Lung (tissue), 11 donors: ENCODE measurements at regions not wholly inside any gene's neighbourhood (a gene's known extent, or its start where the extent isn't known, plus 50 kb on each side); places are given as distances from the start of the nearest gene placed in this dataset.
"Not testable (repeated sequence)": the region's sequence is repeated elsewhere in the genome, so short reads cannot be mapped to it uniquely, and the experiment has no call there.

Experiments
- ATAC-seq: fragments of 200-7000 bp; cut with Tn5 transposase; one replicate; pipeline ENCODE4 v1.9.1; 2020; ENCODE audit warnings: moderate number of reproducible peaks; ENCODE audit not compliant: insufficient read depth, low FRiP score
- DNase-seq, 3 donors: peaks; one replicate each; pipeline ENCODE4 v3.0.0-alpha.2; 2013 to 2017
- H3K27ac ChIP-seq, 2 donors: one replicate each; pipeline ENCODE4 v1.5.1; 2013; ENCODE audit warnings: mild to moderate bottlenecking in 2 of 2, moderate library complexity in 2 of 2, control low read depth in 1 of 2, inconsistent platforms in 1 of 2, low read depth in 1 of 2, low read length in 1 of 2
- H3K27me3 ChIP-seq, 3 donors: one replicate each; pipeline ENCODE4 v1.5.1; 2013; ENCODE audit warnings: low read length in 2 of 3; ENCODE audit not compliant: control insufficient read depth in 3 of 3, insufficient read depth in 3 of 3
- H3K36me3 ChIP-seq, 4 donors: one replicate each; pipeline ENCODE4 v1.5.1; 2013; ENCODE audit warnings: low read length in 4 of 4, mild to moderate bottlenecking in 1 of 4, moderate library complexity in 1 of 4; ENCODE audit not compliant: control insufficient read depth in 4 of 4, insufficient read depth in 4 of 4
- H3K4me1 ChIP-seq, 5 donors: one replicate each; pipeline ENCODE4 v1.5.1; 2013; ENCODE audit warnings: low read length in 5 of 5, mild to moderate bottlenecking in 2 of 5, moderate library complexity in 1 of 5; ENCODE audit not compliant: control insufficient read depth in 5 of 5, insufficient read depth in 5 of 5
- H3K4me3 ChIP-seq: one replicate; pipeline ENCODE4 v1.5.1; 2013; ENCODE audit warnings: mild to moderate bottlenecking, control low read depth, moderate library complexity
- H3K9ac ChIP-seq, 2 donors: one replicate each; pipeline ENCODE4 v1.5.1; 2013; ENCODE audit warnings: low read length in 2 of 2, control low read depth in 1 of 2; ENCODE audit not compliant: insufficient read depth in 1 of 2
- H3K9me3 ChIP-seq, 4 donors: one replicate each; pipeline ENCODE4 v1.5.1; 2013; ENCODE audit warnings: low read length in 3 of 4, mild to moderate bottlenecking in 1 of 4, moderate library complexity in 1 of 4; ENCODE audit not compliant: control insufficient read depth in 4 of 4, insufficient read depth in 3 of 4
- WGBS, 2 donors: extraction: QIAGEN DNeasy Blood & Tissue Kit; methylation state at CpG; one replicate each; pipeline ENCODE4 v1.1.7; 2013; 5-methylcytosine and 5-hydroxymethylcytosine counted together
- TF ChIP-seq, protein P1 (sequence below): IDR thresholded peaks from 2 replicates; pipeline ENCODE4 v1.5.1; 2012; ENCODE audit warnings: mild to moderate bottlenecking; ENCODE audit errors: control extremely low read depth, extremely low read depth
- donor health status: control.
- donor health status: control.
- donor health status: Bipolar disorder and iron deficiency.
- donor health status: healthy.
- donor health status: DM: yes; HTN: yes; CAD: no.

DNA sequence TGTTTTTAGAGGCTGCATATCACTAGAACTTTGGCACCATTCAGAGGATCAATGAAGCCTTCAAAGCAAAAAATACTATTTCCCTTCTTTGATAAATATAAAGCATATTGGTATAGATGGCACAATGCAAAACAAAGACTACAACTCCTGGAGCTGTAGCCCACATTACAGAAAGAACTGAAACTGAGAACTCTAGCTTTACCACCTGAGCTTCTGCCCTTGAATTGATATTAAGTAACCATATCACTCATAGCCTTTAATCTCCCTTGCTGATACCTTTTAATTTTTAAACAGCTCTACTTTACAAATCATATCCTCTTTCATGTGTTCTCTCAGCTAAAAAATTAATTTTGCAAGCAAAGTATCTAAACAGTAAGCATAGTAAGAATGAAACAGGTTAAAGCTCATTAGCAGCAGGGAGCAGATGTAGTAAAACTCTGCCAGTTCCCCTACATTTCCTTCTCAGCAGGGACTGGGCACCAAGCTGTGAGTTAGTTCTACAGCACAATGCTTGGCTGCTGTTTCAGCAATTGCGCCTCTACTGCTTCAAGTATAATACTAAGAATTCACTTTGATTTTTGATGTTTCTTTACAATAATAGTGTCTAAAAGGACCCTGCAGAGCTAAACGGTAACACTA is 97.9 kb upstream of the NANOGP8 start:
- Histone ChIP-seq H3K9me3 (no peaks in the 10 kb centered on the region), H3K4me3 (no peak overlapping the region), H3K27ac (no peak overlapping the region), H3K9ac (no peak overlapping the region), H3K27me3 (no peaks in the 10 kb centered on the region), H3K4me1 (no peaks in the 10 kb centered on the region), H3K36me3 (no peaks in the 10 kb centered on the region)
- 74 to 86% methylated on average over 2 of the region's 2 CpGs for WGBS, 2 donors
- ATAC-seq = no peak
- TF ChIP-seq, protein P1, sequence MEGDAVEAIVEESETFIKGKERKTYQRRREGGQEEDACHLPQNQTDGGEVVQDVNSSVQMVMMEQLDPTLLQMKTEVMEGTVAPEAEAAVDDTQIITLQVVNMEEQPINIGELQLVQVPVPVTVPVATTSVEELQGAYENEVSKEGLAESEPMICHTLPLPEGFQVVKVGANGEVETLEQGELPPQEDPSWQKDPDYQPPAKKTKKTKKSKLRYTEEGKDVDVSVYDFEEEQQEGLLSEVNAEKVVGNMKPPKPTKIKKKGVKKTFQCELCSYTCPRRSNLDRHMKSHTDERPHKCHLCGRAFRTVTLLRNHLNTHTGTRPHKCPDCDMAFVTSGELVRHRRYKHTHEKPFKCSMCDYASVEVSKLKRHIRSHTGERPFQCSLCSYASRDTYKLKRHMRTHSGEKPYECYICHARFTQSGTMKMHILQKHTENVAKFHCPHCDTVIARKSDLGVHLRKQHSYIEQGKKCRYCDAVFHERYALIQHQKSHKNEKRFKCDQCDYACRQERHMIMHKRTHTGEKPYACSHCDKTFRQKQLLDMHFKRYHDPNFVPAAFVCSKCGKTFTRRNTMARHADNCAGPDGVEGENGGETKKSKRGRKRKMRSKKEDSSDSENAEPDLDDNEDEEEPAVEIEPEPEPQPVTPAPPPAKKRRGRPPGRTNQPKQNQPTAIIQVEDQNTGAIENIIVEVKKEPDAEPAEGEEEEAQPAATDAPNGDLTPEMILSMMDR = no peak
- DNase-seq = peak in 1 of 3 donors; percentile 16

DNA sequence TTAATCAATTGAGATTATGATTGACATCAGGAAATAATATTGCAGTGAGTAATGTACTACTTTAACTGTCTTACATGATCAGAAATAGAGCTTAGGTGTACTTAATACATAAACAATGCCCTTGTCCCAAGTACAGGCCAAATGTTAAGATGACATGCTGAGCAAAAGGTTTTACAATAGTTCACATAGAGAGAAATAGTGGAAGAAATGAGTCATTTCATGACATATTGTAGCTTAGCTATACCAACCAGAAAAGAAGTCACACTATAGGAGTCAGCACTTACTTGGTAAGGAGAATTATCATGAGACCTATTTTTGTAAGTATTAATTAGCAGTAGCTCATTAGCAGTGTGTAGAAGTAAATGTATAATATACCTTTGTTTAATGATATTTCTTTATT is 96.4 kb upstream of the NANOGP8 start:
- TF ChIP-seq, protein P1 = no peak
- ATAC-seq = no peak
- no peaks in the 10 kb centered on the region for H3K36me3 ChIP-seq
- H3K9me3 ChIP-seq = no peaks in the 10 kb centered on the region
- H3K4me1 ChIP-seq = no peaks in the 10 kb centered on the region
- no peak overlapping the region for H3K9ac ChIP-seq
- no peak overlapping the region for H3K27ac ChIP-seq
- H3K27me3 ChIP-seq = no peaks in the 10 kb centered on the region
- no peak for DNase-seq
- no peak overlapping the region for H3K4me3 ChIP-seq

DNA sequence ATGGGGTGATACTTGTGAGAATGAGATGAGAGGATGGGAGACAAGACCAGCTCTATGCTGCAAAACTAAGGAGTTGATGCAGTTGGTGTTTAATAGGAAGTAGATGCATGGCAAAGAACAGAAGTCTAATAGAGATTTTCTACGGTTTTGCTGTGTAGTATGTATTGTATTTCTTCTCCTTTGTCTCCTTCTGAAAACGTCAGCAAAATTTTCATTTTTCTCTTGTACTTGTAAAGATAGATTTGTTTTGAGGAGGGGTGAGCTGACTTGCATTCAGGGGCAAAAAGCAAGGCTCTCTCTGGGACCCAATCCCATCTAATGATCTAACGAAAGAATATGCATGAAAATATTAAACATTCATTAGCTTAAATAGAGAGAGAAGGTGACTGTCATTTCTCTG is 94.6 kb upstream of the NANOGP8 start:
- no peak for ATAC-seq
- Histone ChIP-seq H3K9me3 (no peaks in the 10 kb centered on the region), H3K27ac (no peak overlapping the region), H3K4me3 (no peak overlapping the region), H3K27me3 (no peaks in the 10 kb centered on the region), H3K4me1 (no peaks in the 10 kb centered on the region), H3K36me3 (no peaks in the 10 kb centered on the region), H3K9ac (no peak overlapping the region)
- WGBS, 2 donors = 93 to 94% methylated on average over 3 of the region's 3 CpGs
- DNase-seq = no peak
- TF ChIP-seq, protein P1 = no peak

DNA sequence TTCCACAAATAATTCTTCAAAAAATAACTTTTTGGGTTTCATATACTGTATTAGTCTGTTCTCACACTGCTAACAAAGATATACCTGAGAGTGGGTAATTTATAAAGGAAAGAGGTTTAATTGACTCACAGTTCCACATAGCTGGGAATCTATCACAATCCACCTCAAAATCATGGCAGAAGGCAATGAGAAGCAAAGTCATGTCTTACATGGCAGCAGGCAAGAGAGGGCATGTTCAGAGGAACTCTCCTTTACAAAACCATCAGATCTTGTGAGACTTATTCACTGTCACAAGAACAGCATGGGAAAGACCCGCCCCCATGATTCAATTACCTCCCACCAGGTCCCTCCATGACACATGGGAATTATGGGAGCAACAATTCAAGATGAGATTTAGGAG is 93.1 kb upstream of the NANOGP8 start:
- WGBS, 2 donors = 87 to 100% methylated on average over 1 of the region's 1 CpG
- ATAC-seq = not testable (repeated sequence)

More for the DNA sequence above, 93.1 kb upstream of the NANOGP8 start:
- H3K4me3 ChIP-seq, H3K27me3 ChIP-seq, H3K4me1 ChIP-seq, DNase-seq, H3K9ac ChIP-seq, H3K36me3 ChIP-seq, H3K27ac ChIP-seq, H3K9me3 ChIP-seq: not testable (repeated sequence)
